ENCODE measurements at regions not wholly inside any gene's neighbourhood (a gene's known extent, or its start where the extent isn't known, plus 50 kb on each side); places are given as distances from the start of the nearest gene placed in this dataset.

DNA sequence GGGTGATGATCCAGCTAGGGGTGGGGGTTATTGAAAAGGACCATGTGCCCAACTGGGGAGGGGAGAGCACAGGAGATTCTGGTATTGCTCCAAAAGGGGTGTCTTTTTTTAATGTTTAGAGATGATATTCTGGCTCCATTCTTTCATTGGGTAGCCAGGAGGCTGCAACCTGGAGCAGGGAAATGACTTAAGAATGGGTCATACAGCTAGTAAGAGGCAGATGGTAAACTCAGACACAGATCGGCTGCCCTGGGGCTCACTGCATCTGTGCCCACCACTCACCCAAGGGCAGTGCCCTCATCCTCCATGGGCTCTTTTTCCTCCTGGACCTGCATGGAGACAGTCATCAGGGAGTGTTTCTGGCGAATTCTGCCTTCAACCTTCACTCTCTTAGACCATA, 302.0 kb upstream of the PRDM1 start:
- no peaks in the 10 kb centered on the region for H3K9me3 ChIP-seq (ENCODE audit: low read depth)
- H3K36me3 ChIP-seq: no peaks in the 10 kb centered on the region
- no peaks in the 10 kb centered on the region for H3K9me3 Mint-ChIP-seq
- peaks cover 2% of the 10 kb centered on the region for H3K27me3 Mint-ChIP-seq (ENCODE audit: insufficient read depth, low read depth)
- H3F3A ChIP-seq (ENCODE audit: low read depth): no peaks in the 10 kb centered on the region
- H3K4me1 ChIP-seq: no peaks in the 10 kb centered on the region
- no peak overlapping the region for H2AFZ ChIP-seq (replicated peaks)
- no peaks in the 10 kb centered on the region for H3K27me3 ChIP-seq
- no peaks in the 10 kb centered on the region for H3K79me2 ChIP-seq (ENCODE audit: low read depth)
- TF ChIP-seq, protein P1, sequence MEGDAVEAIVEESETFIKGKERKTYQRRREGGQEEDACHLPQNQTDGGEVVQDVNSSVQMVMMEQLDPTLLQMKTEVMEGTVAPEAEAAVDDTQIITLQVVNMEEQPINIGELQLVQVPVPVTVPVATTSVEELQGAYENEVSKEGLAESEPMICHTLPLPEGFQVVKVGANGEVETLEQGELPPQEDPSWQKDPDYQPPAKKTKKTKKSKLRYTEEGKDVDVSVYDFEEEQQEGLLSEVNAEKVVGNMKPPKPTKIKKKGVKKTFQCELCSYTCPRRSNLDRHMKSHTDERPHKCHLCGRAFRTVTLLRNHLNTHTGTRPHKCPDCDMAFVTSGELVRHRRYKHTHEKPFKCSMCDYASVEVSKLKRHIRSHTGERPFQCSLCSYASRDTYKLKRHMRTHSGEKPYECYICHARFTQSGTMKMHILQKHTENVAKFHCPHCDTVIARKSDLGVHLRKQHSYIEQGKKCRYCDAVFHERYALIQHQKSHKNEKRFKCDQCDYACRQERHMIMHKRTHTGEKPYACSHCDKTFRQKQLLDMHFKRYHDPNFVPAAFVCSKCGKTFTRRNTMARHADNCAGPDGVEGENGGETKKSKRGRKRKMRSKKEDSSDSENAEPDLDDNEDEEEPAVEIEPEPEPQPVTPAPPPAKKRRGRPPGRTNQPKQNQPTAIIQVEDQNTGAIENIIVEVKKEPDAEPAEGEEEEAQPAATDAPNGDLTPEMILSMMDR (IDR thresholded peaks at IDR 0.05): no peak
- no peak for TF ChIP-seq EZH2phosphoT487 (IDR thresholded peaks at IDR 0.05)
- TF ChIP-seq EZH2 (IDR thresholded peaks at IDR 0.05): no peak
- DNase-seq (ENCODE audit: low spot score): no peak
- H3K4me3 Mint-ChIP-seq: no peak overlapping the region
- H3K27ac ChIP-seq: no peak overlapping the region
- H3K4me2 ChIP-seq: no peak overlapping the region
- H3K9ac ChIP-seq: no peak overlapping the region
- no peak overlapping the region for H3K4me3 ChIP-seq
- peaks cover 2% of the 10 kb centered on the region for H3K4me1 Mint-ChIP-seq
- no peaks in the 10 kb centered on the region for H4K20me1 ChIP-seq (ENCODE audit: low read depth)
- H3K27ac Mint-ChIP-seq: no peak overlapping the region
- H3K36me3 Mint-ChIP-seq: no peaks in the 10 kb centered on the region

DNA sequence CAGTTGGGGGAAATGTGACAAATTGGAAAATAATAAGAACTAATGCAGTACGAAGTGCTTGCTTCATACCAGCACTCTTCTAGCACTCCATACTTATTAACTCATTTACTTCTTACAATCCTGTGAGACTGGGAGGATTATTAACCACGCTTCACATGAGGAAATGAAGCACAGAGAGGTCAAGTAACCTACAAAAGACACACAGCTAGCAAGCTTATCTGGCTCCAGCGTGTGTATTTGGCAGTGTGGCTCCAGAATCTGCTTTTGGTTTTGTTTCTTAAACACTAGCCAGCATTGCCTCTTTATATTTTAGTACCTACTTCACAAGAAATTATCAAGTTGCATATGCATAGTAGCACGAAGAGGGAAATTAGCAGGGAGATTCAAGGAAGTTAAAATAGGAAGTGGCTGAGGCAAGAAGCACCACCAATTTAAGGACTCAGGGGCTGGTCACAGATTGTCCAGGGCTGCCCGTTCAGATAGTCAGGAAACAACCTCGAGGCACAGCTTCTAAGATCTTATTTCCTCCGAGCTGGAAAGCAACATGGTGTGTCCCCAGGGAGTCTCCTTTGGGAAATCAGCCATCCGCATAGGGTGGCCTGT, 302.7 kb upstream of the PRDM1 start:
- Mint-ChIP-seq H3K4me1 (peaks cover 2% of the 10 kb centered on the region), H3K27me3 (ENCODE audit: insufficient read depth, low read depth) (peaks cover 2% of the 10 kb centered on the region), H3K4me3 (no peak overlapping the region), H3K27ac (no peak overlapping the region), H3K9me3 (no peaks in the 10 kb centered on the region), H3K36me3 (no peaks in the 10 kb centered on the region)
- no peak for TF ChIP-seq EZH2 (IDR thresholded peaks at IDR 0.05)
- no peak for TF ChIP-seq EZH2phosphoT487 (IDR thresholded peaks at IDR 0.05)
- TF ChIP-seq, protein P1 (IDR thresholded peaks at IDR 0.05): no peak
- H3K79me2 ChIP-seq (ENCODE audit: low read depth): no peaks in the 10 kb centered on the region
- H3K4me3 ChIP-seq: no peak overlapping the region
- no peaks in the 10 kb centered on the region for H4K20me1 ChIP-seq (ENCODE audit: low read depth)
- no peak for DNase-seq (ENCODE audit: low spot score)
- no peaks in the 10 kb centered on the region for H3K4me1 ChIP-seq
- no peaks in the 10 kb centered on the region for H3K36me3 ChIP-seq
- H2AFZ ChIP-seq (replicated peaks): no peak overlapping the region
- no peak overlapping the region for H3K4me2 ChIP-seq
- H3K27ac ChIP-seq: no peak overlapping the region
- no peak overlapping the region for H3K9ac ChIP-seq
- H3K27me3 ChIP-seq: no peaks in the 10 kb centered on the region
- H3F3A ChIP-seq (ENCODE audit: low read depth): no peaks in the 10 kb centered on the region
- no peaks in the 10 kb centered on the region for H3K9me3 ChIP-seq (ENCODE audit: low read depth)

DNA sequence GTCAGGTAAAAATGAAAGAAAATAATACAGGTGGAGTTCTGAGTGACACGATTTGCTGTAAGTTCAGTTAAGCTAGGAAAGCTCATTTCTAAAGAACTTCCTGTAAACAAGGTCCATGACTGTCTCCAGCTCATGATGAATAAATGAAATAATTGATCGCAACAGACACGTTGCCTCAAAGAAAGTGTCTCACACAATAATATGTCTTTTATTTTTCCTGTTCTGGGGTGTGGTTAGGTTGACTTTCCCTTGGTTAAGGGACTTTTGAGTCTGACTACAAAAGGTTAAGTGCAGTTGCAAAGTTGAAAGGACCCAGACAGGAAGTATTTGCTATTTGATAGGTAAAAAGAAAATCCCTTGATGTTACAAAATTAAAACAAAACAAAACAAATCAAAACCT, 304.2 kb upstream of the PRDM1 start:
- no peak for TF ChIP-seq EZH2 (IDR thresholded peaks at IDR 0.05)
- no peak for TF ChIP-seq EZH2phosphoT487 (IDR thresholded peaks at IDR 0.05)
- TF ChIP-seq, protein P1 (IDR thresholded peaks at IDR 0.05): no peak
- H3K4me2 ChIP-seq: no peak overlapping the region
- H3K4me1 Mint-ChIP-seq: peaks cover 2% of the 10 kb centered on the region
- no peaks in the 10 kb centered on the region for H3K27me3 ChIP-seq
- no peak overlapping the region for H3K9ac ChIP-seq
- H3K27me3 Mint-ChIP-seq (ENCODE audit: insufficient read depth, low read depth): peaks cover 2% of the 10 kb centered on the region
- no peaks in the 10 kb centered on the region for H3K79me2 ChIP-seq (ENCODE audit: low read depth)
- no peaks in the 10 kb centered on the region for H3K36me3 ChIP-seq
- H3K27ac ChIP-seq: no peak overlapping the region
- no peak overlapping the region for H2AFZ ChIP-seq (replicated peaks)
- no peaks in the 10 kb centered on the region for H3K9me3 ChIP-seq (ENCODE audit: low read depth)
- no peak overlapping the region for H3K4me3 Mint-ChIP-seq
- H3K36me3 Mint-ChIP-seq: no peaks in the 10 kb centered on the region
- no peak overlapping the region for H3K4me3 ChIP-seq
- H3K4me1 ChIP-seq: no peaks in the 10 kb centered on the region
- H3F3A ChIP-seq (ENCODE audit: low read depth): no peaks in the 10 kb centered on the region
- no peak overlapping the region for H3K27ac Mint-ChIP-seq
- H4K20me1 ChIP-seq (ENCODE audit: low read depth): no peaks in the 10 kb centered on the region
- DNase-seq (ENCODE audit: low spot score): no peak
- peaks cover 6% of the 10 kb centered on the region for H3K9me3 Mint-ChIP-seq

All from neural progenitor cell (in vitro differentiated cells).